Muscle of back (tissue), 3 donors: ENCODE measurements at regions not wholly inside any gene's neighbourhood (a gene's known extent, or its start where the extent isn't known, plus 50 kb on each side); places are given as distances from the start of the nearest gene placed in this dataset.
"Not testable (repeated sequence)": the region's sequence is repeated elsewhere in the genome, so short reads cannot be mapped to it uniquely, and the experiment has no call there.

Source experiments
- DNase-seq, 3 donors: peaks; one replicate each; pipeline versions ENCODE4 v3.0.0 to v3.0.0-alpha.2; 2013

DNA sequence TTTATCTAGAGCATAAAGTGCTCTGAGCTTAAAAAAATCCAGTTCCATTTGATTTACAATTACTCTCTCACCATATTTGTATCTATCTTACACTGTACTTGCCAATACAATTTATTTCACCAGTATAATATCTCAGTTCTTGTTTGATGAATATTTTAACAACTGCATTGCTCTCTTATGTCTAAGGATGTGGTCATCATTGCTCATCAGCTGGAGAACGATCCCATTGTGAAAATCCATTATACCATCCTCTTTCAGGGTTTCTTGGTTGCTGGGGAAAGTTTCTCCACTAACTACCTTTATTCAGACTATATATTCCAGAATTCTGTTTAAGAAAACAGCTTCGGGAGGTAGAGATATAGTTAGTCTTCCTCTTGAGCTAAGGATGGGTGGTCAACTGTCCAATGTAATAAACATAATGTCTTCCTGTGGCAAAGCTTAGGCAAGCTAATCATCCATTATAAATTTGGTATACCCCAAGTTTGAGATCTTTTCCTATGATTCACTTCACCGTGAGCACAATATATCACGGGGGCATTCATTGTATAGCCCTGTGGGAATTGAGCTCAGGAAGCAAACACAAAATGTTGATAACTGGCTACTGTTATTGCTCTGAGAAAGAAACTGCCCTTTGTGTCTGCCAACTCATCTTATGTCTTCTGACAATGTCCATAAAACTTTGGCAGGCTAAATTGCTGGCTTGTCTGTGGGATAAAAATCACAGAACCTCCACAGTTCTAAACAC lies 2361.9 kb downstream of the ARAP2 start:
- peak in 2 of 3 donors; percentile 8 to 13 for DNase-seq

DNA sequence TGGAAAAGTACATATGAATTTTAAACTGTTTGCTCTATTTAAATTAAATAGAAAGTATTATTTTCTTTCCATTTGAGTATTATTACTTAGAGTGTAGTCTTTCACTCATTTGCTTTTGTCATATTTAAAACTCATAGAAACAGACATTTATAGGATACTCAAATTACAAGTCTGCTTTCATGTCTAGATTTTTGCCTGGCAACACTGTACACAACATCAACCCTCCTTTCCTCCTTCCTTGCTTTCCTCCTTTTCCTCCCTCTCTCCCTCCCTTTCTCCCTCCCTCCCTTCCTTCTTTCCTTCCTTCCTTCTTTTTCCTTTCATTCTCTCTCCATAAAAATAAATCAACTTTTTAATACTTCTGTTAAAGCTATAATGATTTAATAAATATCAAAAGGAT lies 2361.2 kb downstream of the ARAP2 start:
- DNase-seq: peak in 1 of 3 donors; percentile 6

DNA sequence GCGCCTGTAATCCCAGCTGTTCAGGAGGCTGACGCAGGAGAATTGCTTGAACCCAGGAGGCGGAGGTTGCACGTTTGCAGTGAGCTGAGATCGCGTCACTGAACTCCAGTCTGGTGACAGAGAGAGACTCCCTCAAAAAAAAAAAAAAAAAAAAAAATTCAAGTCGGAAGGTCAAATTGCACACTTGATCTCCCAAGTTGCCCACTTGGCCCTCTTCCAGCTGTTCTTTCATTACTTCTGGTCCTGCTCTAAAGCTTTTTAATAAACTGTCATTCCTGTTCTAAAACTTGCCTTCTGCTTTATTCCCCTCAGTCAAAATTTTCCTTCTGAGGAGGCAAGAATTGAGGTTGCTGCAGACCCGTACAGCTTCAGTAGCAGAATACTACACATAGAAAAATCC lies 2358.0 kb downstream of the ARAP2 start:
- DNase-seq: no peak

DNA sequence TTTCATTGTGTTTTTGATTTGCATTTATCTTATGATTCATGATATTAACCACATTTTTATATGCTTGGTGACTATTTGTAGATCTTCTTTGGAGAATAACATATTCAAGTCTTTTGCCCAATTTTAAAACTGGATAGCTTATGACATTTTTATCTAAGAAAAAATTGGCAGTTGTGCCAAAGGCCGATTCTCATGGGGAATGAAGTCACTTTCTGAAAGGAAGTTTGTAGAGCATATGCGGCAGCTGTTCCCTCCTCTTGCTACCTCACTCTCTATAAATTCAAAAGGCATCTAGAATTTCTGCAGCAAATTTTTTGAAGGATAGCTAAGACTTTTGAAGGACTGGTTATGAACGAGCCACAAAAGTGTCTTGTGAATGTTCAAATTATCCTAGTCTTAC lies 2353.5 kb downstream of the ARAP2 start:
- peak; percentile 1 to 42 (median 13) for DNase-seq

DNA sequence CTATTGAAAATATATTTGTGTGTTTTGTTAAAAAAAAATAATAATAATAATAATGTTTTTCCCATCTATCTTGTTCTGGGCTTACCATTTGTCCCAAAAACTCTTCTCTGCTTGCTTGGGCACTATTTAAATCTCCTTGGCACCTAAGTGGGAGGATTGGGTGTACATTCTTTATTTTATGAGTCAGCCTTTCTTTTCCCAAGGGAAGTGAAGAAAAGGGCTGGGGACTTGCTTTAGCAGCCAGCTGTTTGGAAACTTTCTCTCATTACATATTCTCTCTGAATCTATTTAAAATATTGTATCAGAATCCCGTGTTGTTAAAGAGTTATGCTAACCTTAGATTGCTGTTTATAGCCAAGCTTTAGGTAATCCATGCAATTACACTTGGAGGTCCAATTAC lies 2332.4 kb downstream of the ARAP2 start:
- no peak for DNase-seq

DNA sequence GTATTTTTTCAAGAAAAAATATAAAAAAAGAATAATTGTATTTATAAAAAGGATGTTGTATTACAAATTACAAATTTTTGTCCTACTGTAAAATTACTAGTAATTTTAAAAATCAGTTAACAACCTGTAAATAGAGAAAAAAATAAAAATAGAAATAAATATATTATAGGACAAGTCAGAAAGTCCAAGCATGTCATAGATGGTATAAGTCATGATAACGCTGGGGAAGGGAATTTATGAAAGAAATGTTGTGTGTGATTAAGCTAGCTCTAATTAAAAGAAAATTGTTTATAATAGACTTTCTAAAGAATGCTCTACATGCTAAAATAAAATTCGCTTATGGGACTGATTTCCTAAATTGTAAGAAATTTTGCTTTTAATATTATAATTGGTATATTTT lies 2329.9 kb downstream of the ARAP2 start:
- no peak for DNase-seq

DNA sequence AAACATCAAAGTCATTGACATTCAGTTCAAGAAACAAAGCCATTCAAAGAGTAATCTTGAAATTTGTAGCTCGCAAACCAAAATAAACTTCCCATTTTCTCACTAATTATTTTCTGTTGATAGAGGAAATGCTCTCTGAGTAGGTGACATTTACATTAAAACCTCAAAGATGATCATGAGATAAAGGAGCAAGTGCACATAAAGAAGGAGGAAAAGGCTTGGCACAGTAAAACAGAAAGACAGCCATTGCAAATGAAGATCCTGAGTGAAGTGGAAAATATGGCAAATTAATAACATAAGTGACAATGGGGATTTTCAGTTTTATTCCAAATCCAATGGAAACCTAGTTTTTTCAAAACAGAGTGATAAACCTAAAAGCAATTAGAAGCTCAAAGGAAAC lies 2320.8 kb downstream of the ARAP2 start:
- DNase-seq: no peak

DNA sequence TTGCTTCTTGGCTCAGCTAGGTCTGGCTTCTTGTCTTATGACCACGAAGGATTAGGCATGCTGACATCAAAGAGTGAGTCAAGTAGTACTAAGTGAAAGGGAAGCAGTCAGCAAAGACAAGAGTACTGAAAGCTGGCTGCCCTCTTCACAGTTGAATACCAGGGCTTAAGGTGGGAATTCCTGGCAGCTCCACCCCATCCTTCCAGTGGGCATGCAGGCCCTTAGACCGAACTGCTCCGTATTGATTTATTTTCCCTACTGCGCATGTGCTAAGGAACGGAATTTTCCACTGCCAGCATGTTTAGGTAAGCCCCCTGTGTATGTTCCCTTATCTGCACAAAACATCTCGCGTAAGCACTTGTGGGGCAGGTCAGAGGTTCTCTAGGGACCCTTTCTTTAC lies 2320.1 kb downstream of the ARAP2 start:
- DNase-seq: peak in 1 of 3 donors; percentile 37

DNA sequence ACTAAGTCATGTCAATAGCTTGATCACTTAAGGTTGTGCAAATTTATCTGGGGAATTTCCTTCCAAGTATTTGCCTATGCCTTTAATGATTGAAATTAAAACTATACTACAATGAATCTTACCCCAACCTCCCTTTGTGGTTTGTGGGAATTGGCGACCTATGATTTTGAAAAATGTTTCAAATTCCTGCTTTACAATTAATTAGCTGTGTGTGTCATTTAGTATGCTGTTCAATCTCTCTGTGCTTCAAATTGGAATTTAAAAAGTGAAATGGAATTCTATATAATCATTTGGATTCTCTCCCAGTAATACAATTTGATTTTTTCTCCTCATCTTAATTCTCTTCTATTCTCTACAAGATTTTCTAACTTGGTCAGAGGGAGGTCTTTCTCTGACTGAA lies 2319.5 kb downstream of the ARAP2 start:
- DNase-seq: peak in 1 of 3 donors; percentile 33

DNA sequence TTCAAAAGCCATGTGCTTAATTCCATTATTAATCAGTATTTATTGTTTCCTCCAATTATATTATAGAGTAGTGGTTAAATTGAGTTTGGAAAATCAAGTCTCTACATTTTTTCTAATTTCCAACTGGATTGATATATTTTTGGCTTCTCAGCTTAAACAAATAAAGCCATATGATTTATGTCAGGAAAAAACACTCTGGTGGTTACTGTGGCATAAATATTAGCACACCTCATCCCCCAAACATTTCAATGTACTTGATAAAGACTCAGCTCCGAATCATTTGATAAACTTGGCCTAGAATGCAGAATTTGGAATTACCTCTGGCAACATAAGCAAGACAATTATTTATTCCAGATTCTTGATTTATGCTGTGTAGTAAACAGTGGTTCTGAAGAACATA lies 2313.8 kb downstream of the ARAP2 start:
- DNase-seq: peak in 2 of 3 donors; percentile 6 to 9

DNA sequence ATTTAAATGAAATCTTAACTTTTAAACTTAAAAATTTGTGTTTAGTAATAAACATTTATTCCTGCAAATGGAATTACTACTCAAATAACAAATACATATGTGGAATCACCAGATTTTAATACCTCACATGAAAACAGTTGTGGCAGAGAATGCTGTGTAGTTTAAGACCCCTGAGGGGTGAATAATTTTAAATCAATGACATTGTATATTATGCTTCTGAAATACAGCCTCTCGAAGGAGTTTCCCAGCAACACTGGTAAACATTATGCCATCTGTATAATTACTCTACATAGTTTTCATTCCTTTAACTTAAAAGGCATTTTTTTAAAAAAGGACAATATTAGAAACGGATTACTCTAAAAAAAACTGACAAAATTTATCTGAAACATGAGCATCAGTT lies 2313.3 kb downstream of the ARAP2 start:
- no peak for DNase-seq

DNA sequence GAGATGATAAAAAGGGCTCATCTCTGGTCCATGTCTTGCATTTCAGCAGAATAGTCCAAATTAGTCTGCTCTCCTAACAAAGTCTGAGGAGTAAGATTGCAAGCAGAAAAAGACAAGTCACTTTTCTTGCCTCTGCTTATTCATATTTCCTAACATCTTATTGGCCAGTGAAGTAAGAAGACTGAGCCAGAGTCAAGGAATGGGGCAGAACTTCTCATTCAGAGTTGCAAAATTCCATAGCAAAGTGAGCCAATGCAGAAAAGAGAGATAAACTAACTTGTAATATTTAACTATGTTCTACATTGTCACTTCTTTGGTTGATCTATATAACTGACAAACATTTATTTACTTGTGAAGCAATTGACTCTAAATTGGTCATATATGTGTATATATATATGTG lies 2304.0 kb downstream of the ARAP2 start:
- DNase-seq: no peak

DNA sequence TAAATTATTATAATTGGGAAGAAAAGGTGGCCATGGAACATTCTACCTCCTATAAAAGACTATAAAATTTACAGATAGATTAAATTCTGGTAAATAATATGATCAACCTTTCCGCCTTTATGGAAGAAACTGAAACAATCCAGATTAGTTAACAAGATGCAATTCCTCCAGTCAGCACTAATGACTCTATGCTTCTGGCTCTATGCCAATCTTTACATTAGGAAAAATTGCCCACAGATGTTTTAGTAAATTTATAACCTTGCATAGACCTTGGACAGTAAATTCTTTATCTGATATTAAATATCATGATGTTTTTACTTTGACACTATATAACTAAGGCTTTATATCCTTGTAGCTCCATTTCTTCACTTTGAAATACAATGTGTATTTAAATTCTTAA lies 2302.5 kb downstream of the ARAP2 start:
- no peak for DNase-seq

DNA sequence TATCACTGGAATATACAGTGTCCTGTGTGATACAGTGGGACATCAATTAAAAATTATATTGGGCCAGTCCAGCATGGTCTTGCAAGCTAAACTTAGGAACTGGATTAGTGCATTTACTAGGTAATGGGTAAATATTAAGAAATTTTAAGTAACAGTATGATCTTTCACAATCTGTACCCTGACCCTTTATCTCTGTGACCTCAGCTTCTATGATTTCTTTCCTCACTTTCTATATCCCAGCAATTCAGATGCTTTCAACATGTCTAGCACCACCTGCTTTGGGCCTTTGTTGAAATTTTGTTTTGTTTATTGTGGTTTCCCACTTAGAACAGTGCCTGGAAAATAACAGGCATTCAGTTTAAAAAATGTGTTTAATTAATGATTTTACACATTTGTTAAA lies 2295.4 kb downstream of the ARAP2 start:
- no peak for DNase-seq

DNA sequence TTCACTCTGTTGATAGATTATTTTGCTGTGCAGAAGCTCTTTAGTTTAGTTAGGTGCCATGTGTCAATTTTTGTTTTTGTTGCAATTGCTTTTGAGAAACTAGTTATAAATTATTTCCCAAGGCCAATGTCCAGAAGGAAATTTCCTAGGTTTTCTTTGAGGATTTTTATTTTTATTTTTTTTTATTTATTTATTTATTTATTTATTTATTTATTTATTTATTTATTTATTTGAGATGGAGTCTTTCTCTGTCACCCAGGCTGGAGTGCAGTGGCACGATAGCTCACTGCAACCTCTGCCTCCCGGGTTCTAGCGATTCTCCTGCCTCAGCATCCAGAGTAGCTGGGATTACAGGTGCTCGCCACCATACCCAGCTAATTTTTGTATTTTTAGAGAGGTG lies 2290.5 kb downstream of the ARAP2 start:
- DNase-seq: not testable (repeated sequence)

DNA sequence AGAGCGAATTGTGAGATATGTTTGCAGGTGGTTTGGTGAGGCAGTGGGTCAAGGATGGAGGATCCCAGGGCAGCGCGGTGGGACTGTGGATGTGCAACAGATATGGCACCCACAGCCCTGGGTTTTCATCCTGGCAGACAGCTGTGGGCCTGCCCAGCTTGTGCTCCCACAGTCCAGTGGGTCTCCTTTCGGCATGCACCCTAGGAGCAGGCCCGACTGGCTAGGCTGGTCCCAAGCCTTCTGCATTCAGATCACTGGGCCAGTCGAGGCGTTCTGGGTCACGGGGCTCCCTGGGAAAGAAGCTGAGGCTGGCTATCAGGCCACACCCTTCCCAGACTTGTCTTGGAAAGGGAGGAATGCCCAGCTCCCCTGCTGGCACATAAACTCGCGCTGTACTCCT lies 2289.6 kb downstream of the ARAP2 start:
- no peak for DNase-seq

DNA sequence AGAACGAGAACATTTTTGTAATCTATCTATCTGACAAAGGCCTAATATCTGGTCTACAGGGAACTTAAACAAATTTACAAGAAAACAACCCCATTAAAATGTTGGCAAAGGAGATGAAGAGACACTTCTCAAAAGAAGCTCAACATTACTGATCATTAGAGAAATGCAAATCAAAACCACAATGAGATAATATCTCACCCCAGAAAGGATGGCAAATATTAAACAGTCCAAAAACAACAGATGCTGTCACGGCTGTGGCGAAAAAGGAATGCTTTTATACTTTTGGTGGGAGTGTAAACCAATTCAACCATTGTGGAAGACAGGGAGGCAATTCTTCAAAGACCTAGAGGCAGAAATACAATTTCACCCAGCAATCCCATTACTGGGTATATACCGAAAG lies 2284.8 kb downstream of the ARAP2 start:
- DNase-seq: peak in 1 of 3 donors; percentile 35

DNA sequence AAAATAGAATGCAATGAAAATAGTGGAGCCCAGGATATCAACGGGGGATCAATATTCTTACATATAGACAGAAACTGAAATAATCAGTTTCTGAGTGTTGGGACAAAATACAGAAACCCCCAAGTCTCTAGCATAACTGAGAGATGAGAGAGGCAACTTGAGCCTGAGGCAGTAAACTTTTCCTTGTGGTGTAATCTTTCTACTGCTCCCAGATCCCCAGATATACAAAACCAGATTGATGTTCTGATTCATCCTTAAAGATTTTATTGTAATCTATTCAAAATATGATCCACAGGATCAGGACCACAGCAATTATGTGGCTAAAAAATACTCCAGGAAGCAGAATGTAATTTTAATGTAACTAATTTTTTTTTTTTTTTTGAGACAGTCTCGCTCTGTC lies 2282.6 kb downstream of the ARAP2 start:
- peak in 1 of 3 donors; percentile 24 for DNase-seq

DNA sequence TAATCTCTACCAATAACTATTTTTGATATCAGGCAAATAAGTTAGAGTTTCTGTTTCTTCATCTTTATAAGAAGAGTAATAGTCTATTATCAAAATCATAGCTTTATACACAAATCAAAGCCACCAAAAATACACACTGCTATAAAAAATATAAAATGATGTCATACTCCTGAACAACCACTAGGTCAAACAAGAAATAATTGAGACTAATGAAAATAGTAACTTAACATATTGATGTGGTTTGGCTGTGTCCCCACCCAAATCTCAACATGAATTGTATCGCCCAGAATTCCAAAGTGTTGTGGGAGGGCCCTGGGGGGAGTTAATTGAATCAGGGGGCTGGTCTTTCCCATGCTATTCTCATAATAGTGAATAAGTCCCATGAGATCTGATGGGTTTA lies 2277.5 kb downstream of the ARAP2 start:
- no peak for DNase-seq

DNA sequence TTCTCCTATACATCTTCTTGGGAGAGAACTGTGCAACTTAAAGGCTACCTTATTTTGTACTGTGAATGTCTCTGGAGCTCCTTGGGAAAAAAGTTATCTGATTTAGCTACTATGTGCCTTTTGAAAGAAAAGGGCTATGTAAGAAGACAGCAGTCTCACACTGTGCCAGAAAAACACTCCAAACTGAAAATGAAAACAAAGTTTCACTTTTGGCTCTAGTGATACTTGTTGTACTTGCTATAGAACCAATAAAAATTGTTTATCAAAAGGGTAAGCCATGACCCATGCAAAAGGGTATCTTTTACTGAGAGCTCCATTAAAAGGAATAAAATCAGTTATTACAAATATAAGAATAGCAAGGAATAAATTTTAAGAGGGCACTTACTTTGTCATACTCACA lies 2270.0 kb downstream of the ARAP2 start:
- no peak for DNase-seq

DNA sequence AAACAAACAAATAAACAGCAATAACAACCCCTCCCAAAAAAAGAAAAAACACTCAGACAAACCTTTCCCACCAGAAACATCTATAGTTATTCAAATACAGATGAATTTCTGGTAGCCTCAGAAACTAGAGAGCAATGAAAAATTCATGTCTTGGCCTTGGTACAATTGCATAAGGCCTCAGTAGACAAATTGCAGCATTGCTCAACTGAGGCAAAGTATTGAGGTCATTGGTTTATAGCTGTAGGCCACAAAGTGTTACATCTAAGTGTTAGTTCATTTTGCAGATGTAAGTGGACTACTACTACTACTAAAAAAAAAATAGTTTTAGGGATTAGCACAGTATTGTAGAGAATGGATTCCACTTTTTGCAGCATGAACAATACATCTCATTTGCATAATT lies 2268.3 kb downstream of the ARAP2 start:
- DNase-seq: no peak

DNA sequence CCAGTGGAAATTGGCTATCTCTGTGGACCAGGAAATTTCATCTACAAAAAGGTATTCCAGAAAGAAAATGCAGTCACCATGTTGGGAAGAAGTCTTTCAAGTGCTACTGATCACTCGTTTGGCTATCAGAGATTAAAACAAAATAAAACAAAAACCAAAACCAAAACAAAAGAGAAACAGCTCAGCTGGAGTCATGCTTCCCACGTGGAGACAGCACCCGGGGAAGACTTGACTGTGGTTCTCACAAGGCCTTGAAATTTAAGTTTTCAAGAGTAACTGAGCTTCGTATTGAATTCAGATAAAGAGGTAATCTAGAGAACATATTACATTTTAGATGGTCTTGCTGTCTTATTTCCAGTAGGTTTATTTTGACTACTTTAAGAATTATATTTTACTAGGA lies 2264.5 kb downstream of the ARAP2 start:
- not testable (repeated sequence) for DNase-seq

DNA sequence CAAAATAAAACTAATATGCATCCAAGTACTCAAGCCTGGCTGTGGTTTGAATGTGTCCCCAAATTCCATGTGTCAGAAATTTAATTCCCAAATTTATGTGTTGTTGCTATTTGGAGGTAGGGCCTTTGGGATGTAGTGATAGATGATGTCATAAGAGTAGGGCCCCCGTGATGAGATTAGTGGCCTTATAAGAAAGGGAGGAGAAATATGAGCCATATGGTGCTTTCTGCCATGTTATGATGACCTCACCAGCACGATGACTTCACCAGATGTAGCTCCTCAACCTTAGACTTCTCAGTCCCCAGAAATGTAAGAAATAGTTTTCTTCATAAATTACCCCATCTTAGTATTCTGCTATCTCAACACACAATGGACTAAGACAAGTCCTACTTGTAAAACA lies 2264.0 kb downstream of the ARAP2 start:
- no peak for DNase-seq

DNA sequence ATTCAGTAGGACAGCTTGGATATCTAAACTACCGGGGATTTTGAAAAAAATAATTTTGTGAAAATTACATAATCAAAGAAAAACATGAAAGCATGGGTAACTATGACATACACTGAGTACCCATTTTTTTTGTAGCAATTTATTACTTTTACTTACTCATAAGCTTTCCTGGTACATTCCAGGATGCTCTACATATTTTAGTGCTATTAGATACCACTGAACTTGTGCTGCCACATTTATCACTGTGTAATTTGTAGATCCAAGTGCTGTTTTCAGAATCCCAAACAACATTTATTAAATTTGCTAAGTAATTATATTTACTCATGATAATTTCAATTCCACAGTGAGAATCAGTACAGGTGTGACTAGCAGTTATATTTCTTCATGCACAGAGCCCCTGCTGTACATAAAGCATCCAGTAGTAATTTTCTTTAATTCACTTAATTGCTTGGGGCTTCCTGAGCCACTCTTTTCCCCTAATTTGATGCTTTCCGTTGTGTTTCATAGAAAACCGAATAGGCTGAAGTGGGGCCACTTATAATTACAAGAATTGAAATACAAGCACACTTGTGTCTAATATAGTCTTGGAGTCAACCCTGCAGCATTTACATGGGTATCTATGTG lies 2254.4 kb downstream of the ARAP2 start:
- no peak for DNase-seq
